Fibroblast of skin of right biceps (primary cell): ENCODE measurements at regions not wholly inside any gene's neighbourhood (a gene's known extent, or its start where the extent isn't known, plus 50 kb on each side); places are given as distances from the start of the nearest gene placed in this dataset.

Experiments used
- DNase-seq: peaks from one replicate; pipeline ENCODE4 v3.0.0-alpha.2; 2013

DNA sequence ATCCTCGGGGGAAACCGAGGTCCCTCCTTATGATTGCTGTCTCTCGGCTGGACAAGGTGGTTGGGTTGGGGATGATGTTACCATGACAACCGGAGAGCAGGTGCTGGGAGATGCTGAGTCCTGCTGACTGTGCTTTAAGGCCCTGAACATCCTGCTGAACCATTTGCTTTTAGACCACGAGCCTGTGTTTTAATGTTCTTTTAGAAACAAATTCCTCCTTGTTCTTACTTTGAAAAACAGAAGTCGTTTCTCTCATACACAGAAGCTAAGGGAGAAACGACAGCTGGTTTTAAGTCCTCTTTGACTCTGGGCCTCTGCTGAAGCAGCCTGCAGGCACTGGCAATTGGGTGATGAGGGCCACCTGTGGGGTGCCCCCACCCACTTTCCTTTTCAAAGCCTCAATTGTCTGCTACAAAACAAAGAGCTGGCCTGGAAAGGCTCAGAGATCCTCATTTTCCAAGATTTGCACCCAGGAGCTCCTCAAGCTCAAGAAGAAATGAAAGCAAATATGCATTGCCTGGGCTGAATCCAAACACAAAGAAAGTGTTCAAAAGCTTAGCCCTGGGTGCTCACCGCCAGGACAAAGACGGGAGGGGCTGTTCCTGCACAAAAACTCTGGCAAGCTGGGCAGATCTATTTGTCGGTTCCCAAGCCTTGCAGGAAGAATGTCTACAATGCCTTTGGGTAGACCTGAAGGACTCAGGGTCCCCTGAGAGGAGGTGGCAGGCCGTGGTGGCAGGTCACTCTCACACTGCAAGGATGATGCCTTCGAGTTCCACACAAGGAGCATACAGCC lies 90.0 kb upstream of the CLMN start:
- no peak for DNase-seq

GRCh38 chr14:95408731-95409476 lies 89.2 kb upstream of the CLMN start:
- no peak for DNase-seq

DNA sequence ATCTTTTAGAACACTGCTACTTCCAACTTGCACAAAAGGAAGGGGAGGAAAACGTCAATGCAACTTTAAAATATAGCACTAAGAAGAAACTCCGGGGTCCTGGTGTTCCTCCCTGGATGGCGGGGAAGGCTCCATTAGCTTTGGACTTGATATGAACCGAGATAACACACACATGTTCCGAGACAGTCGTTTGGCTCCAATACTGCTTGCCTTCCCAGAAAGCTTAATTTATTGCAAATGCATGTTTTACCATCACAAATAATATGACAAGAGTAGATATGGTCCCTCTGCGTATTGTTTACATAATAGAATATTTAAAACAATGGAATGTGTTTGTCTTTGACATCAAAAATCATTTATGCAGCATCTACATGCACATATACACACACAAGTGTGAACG lies 87.6 kb upstream of the CLMN start:
- DNase-seq: no peak

DNA sequence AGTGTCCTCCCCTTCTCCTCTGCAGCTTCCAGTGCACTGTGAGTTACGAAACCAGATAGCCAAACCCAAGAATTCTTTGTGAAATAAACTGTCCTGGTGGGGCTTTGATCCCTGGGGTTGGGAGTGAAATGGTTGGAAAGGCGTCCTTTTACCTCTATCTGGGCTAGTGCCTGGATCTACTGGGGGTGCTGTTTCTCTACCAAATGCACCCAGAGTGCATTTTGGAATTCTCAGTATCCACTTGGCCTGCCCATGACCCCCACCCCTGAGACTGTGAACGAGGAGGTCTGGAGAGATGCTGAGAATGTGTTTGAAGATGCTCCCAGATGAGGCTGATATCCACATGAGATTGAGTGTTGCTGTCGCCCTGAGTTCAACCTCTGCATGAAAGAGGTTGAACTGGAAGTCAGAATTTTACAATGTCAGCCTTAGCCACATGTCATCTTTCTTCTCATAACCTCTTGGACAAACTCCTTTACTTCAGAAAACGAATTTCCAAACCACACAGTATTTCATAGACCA lies 87.1 kb upstream of the CLMN start:
- DNase-seq: no peak

- DNase-seq: no peak
Observed at GRCh38 chr14:95404583-95404982, 84.9 kb upstream of the CLMN start.

DNA sequence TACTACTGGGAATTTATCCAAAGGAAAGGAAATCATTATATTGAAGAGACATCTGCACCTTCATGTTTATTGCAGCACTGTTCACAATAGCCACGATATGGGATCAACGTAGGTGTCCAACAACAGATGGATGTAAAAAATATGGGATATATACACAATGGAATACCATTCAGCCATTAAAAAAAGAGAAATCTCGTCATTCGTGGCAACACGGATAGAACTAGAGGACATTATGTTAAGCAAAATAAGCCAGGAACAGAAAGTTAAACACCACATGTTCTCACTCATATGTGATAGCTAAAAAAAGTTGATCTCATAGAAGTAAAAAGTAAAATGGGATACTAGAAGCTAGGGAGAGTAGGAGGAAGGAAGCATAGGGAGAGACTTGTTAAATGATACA lies 82.9 kb upstream of the CLMN start:
- DNase-seq: no peak

- peak; percentile 3 for DNase-seq
Observed at GRCh38 chr14:95402176-95402575, 82.5 kb upstream of the CLMN start.

DNA sequence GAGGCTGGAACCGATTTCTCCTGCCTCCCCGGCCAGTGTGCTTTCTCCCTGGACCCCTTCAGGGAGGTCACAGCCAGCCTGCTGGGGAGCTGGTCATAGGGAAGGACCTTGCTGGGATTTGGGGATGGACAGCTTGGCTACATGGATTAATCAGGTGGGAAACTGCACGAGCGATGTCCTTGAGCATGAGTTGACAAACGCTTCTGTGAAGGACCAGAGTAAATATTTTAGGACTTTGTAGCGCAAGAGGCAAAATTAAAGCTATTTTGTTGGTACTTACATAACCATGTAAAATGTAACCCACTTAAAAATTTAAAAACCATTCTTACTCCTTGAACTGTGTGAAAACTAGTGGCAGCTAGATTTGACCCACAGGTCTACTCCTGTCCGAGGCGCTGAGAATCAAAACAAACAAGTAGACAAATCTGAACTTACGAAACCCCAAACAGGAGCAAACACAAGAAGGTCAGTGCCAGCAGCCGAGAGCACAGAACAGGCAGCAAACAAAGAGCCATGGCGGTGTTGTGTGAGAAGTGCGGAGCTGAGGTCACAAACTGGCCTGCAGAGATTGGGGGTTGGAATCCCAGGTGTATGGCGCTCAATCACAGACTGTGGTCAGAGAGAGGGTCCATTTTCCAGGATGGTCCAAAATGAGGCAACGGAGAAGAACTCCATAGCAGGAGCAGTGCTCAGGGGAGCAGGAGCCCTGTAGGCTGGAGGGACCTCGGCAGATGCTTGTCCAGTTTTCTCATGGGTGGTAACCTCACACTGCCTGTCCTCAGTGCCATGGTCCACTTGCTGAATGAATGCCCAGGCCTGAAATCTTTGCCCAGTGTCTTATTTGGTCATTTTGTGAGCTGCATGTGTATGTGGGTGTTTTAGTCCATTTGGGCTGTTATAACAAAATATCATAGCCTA lies 79.2 kb upstream of the CLMN start:
- DNase-seq: no peak

DNA sequence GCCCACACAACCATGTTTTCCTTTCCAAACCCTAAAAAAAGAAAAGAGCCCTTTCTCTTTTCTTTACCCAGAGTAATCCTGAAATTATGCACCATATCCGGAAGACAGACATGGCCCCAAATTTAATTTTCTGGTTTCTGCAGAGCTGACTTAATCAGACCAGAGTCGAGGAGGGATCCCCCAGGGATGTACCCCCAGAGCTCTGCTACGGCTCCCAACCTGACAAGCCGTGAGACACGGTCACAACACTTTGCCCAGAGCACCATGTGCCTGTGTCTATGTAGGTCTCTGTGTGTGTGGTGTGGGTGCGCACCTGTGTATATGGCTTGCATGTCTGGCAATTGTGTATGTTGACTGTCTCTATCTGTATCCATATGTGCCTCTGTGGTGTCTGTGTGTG lies 77.6 kb upstream of the CLMN start:
- DNase-seq: no peak

DNA sequence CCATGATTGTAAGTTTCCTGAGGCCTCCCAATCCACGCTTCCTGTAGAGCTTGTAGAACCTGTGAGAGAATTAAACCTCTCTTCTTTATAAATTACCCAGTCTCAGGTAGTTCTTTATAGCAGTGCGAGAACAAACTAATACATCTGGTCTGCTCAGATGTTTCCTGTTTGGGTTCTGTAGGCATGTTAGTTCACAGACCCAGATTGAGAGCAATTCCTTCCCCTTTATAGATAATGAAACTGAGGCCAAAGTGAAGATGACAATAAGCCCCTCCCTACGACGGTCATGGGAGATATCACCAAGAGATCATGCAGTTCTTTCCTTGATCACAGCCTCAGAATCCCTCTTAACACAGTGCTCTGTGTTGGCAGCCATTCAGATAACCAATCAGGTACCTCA lies 76.5 kb upstream of the CLMN start:
- no peak for DNase-seq

- no peak for DNase-seq
Observed at GRCh38 chr14:95395098-95395737, 75.5 kb upstream of the CLMN start.

- DNase-seq: no peak
Observed at GRCh38 chr14:95394297-95395097, 74.8 kb upstream of the CLMN start.

- DNase-seq: no peak
Observed at GRCh38 chr14:95392841-95393240, 73.1 kb upstream of the CLMN start.

DNA sequence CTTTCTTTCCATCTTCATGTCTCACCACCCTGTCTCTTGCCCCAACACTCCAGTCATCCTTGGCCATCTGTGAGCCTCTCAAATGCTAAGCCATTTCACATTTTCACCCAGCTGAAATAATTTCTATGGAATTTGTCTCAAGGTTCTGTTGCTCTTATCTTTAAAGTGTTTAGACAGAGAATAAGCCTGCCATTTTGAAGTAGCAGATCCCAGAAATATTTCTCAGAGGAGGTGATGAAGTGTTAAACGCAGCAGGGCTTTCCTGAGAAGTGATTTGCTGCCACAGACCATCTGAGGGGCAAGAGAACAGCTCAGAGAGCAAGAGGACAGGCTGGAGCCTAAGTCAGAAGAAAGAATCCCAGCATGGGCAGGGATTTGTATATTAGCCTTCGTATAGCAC lies 71.6 kb upstream of the CLMN start:
- no peak for DNase-seq

DNA sequence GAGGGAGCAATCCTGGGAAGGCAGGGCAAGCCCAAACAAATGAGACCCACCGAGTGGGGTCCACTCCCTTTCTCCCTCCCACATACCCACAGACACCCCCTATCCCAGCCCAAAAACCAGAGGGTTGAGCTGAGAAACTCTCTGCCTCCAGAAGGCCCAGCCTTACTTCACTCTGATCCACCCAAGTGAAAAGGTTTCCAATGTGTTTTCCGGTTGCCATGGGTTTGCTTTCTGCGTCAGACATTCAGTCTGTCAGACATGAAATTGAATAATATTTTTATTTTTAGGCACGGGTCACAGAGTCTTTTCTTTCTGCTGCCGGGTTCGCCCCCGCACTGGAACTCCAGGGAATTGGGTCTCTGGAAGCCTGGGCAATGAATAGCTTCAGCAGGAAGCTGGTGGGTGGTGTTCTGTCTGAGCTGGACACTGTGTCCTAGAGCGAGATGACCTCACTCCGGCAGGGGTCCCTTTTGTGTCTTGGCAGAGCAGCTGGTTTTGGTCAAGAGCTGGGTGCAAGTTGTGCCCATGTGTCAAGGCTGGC lies 69.8 kb upstream of the CLMN start:
- no peak for DNase-seq

- DNase-seq: no peak
Observed at GRCh38 chr14:95388699-95389098, 69.0 kb upstream of the CLMN start.

DNA sequence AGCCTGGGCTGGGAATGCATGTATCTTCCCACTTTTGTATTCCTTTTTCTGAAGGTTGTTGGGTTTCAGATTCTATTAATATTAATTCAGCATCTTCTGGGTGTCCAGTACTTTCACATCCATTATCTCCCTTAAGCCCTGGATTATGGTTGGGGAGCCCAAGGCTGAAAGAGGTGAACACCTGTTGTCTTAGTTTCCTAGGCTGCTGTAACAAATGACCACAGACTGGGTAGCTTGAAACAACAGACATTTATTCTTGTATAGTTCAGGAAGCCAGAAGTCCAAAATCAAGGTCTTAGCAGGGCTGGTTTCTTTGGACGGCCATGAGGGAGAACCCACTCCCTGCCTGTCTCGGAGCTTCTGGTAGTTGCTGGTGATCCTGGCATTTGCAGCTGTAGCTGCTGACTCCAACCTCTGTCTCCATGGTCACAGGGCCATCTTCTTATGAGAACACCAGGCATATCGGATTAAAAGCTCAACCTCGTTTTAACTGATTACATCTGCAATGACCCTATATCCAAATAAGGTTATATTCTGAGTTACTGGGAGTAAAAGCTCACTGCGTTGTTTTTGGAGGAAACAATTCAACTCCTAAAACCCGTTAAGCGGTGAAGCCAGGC lies 68.2 kb upstream of the CLMN start:
- DNase-seq: no peak

DNA sequence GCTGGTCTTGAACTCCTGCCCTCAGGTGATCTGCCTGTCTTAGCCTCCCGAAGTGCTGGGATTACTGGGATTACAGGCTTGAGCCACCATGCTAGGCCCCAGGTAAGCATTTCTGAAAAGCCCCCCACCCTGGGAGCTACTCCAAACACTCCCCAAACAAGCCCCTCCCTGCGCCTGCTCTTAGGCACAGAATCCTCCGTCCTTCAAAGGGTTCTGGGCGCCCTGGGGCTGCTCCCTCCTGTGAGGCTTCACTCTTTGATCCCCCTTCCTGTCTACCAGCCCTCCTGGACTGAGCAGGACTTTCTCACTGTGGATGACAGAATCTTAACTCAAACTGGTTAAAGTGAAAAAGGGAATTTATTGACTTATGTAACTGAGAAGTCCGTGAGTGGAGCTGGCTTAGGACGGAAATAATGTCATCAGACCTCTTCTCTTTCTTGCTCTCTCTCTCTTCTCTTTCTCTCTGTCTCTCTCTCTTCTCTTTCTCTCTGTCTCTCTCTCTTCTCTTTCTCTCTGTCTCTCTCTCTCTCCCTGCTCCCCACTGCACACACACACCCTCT lies 66.9 kb upstream of the CLMN start:
- no peak for DNase-seq

DNA sequence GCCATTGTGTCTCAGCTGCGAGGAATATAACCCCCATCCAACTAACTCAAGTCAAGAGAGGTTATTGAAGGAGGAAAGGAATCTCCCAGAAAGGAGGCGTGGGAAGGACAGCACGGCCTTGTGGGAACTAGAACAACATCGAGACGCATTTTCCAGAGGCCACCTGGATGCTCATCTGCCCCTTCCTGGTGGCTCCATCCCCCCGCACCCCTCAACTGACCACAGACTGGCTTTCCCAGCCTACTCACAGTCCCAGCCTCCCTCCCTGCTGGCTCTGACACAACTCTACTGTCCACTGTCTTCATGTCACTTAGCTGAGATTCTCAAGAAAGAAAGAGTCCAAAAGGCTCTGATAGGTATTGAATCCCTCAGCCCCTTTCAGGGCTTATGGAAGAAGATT lies 66.0 kb upstream of the CLMN start:
- no peak for DNase-seq

DNA sequence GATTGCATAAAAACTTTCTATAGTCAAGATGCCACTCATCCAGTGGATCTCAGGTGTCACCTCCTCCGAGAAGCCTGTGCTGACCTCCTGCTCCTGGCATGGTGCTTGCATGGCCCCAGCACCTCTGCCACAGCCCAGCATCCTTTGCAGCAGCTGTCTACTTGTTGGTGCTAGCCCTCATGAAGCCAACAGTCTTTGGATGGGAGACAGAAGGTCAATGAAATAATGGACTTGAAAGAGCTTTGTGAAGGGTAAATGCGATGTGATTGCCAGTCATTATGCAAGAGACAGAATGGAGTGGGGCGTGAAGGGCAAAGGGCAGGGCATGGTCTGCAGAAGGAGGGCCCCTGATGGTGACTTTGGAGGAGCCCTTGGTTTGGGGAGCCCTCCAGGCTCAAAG lies 63.0 kb upstream of the CLMN start:
- no peak for DNase-seq

- no peak for DNase-seq
Observed at GRCh38 chr14:95381726-95382125, 62.0 kb upstream of the CLMN start.
